ENCODE measurements at regions not wholly inside any gene's neighbourhood (a gene's known extent, or its start where the extent isn't known, plus 50 kb on each side); places are given as distances from the start of the nearest gene placed in this dataset.
"Not testable (repeated sequence)": the region's sequence is repeated elsewhere in the genome, so short reads cannot be mapped to it uniquely, and the experiment has no call there.

DNA sequence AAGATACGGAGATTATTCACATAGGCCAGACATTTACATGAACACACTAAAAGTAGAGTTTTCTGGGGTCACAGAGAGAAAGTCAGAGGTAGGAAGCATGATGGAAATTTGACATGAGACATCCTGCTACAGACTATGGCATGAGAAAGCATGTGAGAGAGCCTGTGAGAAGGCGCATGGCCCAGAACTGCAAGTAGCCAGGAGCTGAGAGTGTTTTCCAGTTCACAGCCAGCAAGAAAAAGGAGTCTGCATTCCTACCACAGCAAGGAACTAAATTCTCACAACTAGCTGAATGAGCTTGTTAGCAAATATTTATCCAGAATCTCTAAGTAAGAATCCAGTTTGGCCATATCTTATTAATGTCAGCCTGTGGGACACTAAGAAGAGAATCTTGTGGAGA lies 673.3 kb downstream of the BRINP3 start:
- H3K9me3 ChIP-seq (ENCODE audit: low read length) = no peaks in the 10 kb centered on the region
- H3K36me3 ChIP-seq (ENCODE audit: insufficient read depth, low read length) = no peaks in the 10 kb centered on the region
- Mint-ChIP-seq H3K27ac (no peak overlapping the region), H3K36me3 (no peaks in the 10 kb centered on the region), H3K9me3 (peaks cover 2 to 17% (median 6%) of the 10 kb centered on the region in 5 donors), H3K27me3 (no peaks in the 10 kb centered on the region), H3K4me3 (no peak overlapping the region), H3K4me1 (no peaks in the 10 kb centered on the region)
- H3K27ac ChIP-seq (ENCODE audit: low read depth, low read length) = no peak overlapping the region
- DNase-seq = no peak
- ChIA-PET POLR2A (no interaction called here), CTCF (no interaction called here)
- H3K4me3 ChIP-seq (ENCODE audit: low read length) = no peak overlapping the region
- H3K27me3 ChIP-seq (ENCODE audit: insufficient read depth, low read length, poor library complexity, severe bottlenecking) = no peaks in the 10 kb centered on the region
- H3K4me1 ChIP-seq (ENCODE audit: insufficient read depth, low read length) = no peaks in the 10 kb centered on the region

DNA sequence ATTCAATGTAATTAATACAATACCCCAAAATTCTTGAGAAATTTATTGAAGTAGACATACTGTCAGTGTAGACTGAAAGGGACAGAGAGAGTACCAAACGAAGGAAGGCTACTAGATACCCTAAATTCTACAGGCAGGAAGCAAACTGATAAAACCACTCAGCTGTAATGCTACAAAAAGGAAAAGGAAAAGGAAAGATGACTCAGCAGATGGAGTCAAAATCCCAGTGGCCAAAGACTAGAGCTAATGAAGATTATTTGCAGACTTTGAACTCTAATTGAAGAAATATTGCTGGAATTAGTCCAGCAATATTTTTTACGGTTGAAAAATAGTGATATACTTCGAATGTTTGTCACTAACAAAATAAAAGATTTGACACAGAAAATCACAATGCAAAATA lies 671.9 kb downstream of the BRINP3 start:
- no peak overlapping the region for H3K4me3 Mint-ChIP-seq

DNA sequence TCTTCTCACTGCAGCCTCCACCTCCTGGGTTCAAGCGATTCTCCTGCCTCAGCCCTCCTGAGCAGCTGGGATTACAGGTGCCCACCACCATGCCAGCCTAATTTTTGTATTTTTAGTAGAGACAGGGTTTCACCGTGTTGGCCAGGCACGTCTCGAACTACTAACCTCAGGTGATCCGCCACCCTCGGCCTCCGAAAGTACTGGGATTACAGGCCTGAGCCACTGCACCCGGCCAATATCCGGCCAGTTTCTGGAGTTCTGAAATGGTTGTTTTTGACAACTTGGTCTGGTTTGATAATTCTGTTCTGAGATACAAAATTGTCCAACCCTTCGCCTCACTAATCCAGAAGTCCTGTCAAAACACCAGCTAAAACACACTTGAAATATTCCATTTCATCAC lies 667.0 kb downstream of the BRINP3 start:
- POLR2A ChIA-PET; CTCF ChIA-PET; H3K4me3 ChIP-seq (ENCODE audit: low read length): not testable (repeated sequence)

More for the DNA sequence above, 671.9 kb downstream of the BRINP3 start:
- Histone ChIP-seq H3K4me1 (ENCODE audit: insufficient read depth, low read length) (no peaks in the 10 kb centered on the region), H3K36me3 (ENCODE audit: insufficient read depth, low read length) (no peaks in the 10 kb centered on the region), H3K27me3 (ENCODE audit: insufficient read depth, low read length, poor library complexity, severe bottlenecking) (no peaks in the 10 kb centered on the region), H3K9me3 (ENCODE audit: low read length) (no peaks in the 10 kb centered on the region), H3K27ac (ENCODE audit: low read depth, low read length) (no peak overlapping the region), H3K4me3 (ENCODE audit: low read length) (no peak overlapping the region)
- no peaks in the 10 kb centered on the region for H3K4me1 Mint-ChIP-seq
- peaks cover 4 to 11% (median 6%) of the 10 kb centered on the region in 5 donors for H3K9me3 Mint-ChIP-seq
- no peaks in the 10 kb centered on the region for H3K36me3 Mint-ChIP-seq
- no peak overlapping the region for H3K27ac Mint-ChIP-seq
- no peak for DNase-seq
- ChIA-PET CTCF (no interaction called here), POLR2A (no interaction called here)
- H3K27me3 Mint-ChIP-seq = no peaks in the 10 kb centered on the region

GRCh38 chr1:189811960-189812359 lies 665.7 kb downstream of the BRINP3 start:
- Mint-ChIP-seq H3K27ac (no peak overlapping the region), H3K36me3 (no peaks in the 10 kb centered on the region), H3K4me1 (no peaks in the 10 kb centered on the region), H3K4me3 (no peak overlapping the region), H3K9me3 (peaks cover 3 to 12% (median 5%) of the 10 kb centered on the region in 5 donors), H3K27me3 (no peaks in the 10 kb centered on the region)
- Histone ChIP-seq H3K27me3 (ENCODE audit: insufficient read depth, low read length, poor library complexity, severe bottlenecking) (no peaks in the 10 kb centered on the region), H3K9me3 (ENCODE audit: low read length) (no peaks in the 10 kb centered on the region), H3K27ac (ENCODE audit: low read depth, low read length) (no peak overlapping the region), H3K4me1 (ENCODE audit: insufficient read depth, low read length) (no peaks in the 10 kb centered on the region), H3K4me3 (ENCODE audit: low read length) (no peak overlapping the region), H3K36me3 (ENCODE audit: insufficient read depth, low read length) (no peaks in the 10 kb centered on the region)
- ChIA-PET CTCF (no interaction called here), POLR2A (no interaction called here)
- no peak for DNase-seq

More for the DNA sequence above, 667.0 kb downstream of the BRINP3 start:
- not testable (repeated sequence) for H3K4me1 ChIP-seq (ENCODE audit: insufficient read depth, low read length); H3K9me3 ChIP-seq (ENCODE audit: low read length); H3K27ac Mint-ChIP-seq; H3K4me3 Mint-ChIP-seq; H3K36me3 Mint-ChIP-seq; H3K27ac ChIP-seq (ENCODE audit: low read depth, low read length); H3K27me3 Mint-ChIP-seq; DNase-seq; H3K27me3 ChIP-seq (ENCODE audit: insufficient read depth, low read length, poor library complexity, severe bottlenecking); H3K36me3 ChIP-seq (ENCODE audit: insufficient read depth, low read length); H3K4me1 Mint-ChIP-seq
- peaks cover 3 to 12% (median 7%) of the 10 kb centered on the region in 5 donors for H3K9me3 Mint-ChIP-seq

GRCh38 chr1:189816558-189816957 lies 661.1 kb downstream of the BRINP3 start:
- H3K27ac ChIP-seq (ENCODE audit: low read depth, low read length) = no peak overlapping the region
- no peak overlapping the region for H3K4me3 Mint-ChIP-seq
- no peaks in the 10 kb centered on the region for H3K9me3 ChIP-seq (ENCODE audit: low read length)
- CTCF ChIA-PET = no interaction called here
- peaks cover 4 to 23% (median 5%) of the 10 kb centered on the region in 5 donors for H3K9me3 Mint-ChIP-seq
- no peak overlapping the region for H3K4me3 ChIP-seq (ENCODE audit: low read length)
- H3K36me3 Mint-ChIP-seq = no peaks in the 10 kb centered on the region
- H3K27ac Mint-ChIP-seq = no peak overlapping the region
- DNase-seq = no peak
- H3K27me3 Mint-ChIP-seq = no peaks in the 10 kb centered on the region
- POLR2A ChIA-PET = no interaction called here
- H3K27me3 ChIP-seq (ENCODE audit: insufficient read depth, low read length, poor library complexity, severe bottlenecking) = no peaks in the 10 kb centered on the region
- H3K4me1 Mint-ChIP-seq = no peaks in the 10 kb centered on the region
- no peaks in the 10 kb centered on the region for H3K36me3 ChIP-seq (ENCODE audit: insufficient read depth, low read length)
- H3K4me1 ChIP-seq (ENCODE audit: insufficient read depth, low read length) = no peaks in the 10 kb centered on the region

GRCh38 chr1:189819751-189820150 lies 657.9 kb downstream of the BRINP3 start:
- DNase-seq = no peak
- Mint-ChIP-seq H3K4me1 (no peaks in the 10 kb centered on the region), H3K36me3 (no peaks in the 10 kb centered on the region), H3K27ac (no peak overlapping the region), H3K9me3 (peaks cover 0 to 34% (median 5%) of the 10 kb centered on the region in 5 donors), H3K27me3 (no peaks in the 10 kb centered on the region), H3K4me3 (no peak overlapping the region)
- Histone ChIP-seq H3K4me3 (ENCODE audit: low read length) (no peak overlapping the region), H3K36me3 (ENCODE audit: insufficient read depth, low read length) (no peaks in the 10 kb centered on the region), H3K27ac (ENCODE audit: low read depth, low read length) (no peak overlapping the region), H3K4me1 (ENCODE audit: insufficient read depth, low read length) (no peaks in the 10 kb centered on the region), H3K27me3 (ENCODE audit: insufficient read depth, low read length, poor library complexity, severe bottlenecking) (no peaks in the 10 kb centered on the region), H3K9me3 (ENCODE audit: low read length) (no peaks in the 10 kb centered on the region)
- ChIA-PET POLR2A (no interaction called here), CTCF (no interaction called here)

- Mint-ChIP-seq H3K27me3 (no peaks in the 10 kb centered on the region), H3K4me3 (no peak overlapping the region), H3K36me3 (no peaks in the 10 kb centered on the region), H3K4me1 (no peaks in the 10 kb centered on the region), H3K9me3 (peaks cover 2 to 38% (median 7%) of the 10 kb centered on the region in 5 donors), H3K27ac (no peak overlapping the region)
- CTCF ChIA-PET = no interaction called here
- POLR2A ChIA-PET = no interaction called here
- H3K4me3 ChIP-seq (ENCODE audit: low read length) = no peak overlapping the region
- H3K27me3 ChIP-seq (ENCODE audit: insufficient read depth, low read length, poor library complexity, severe bottlenecking) = no peaks in the 10 kb centered on the region
- DNase-seq = no peak
- no peaks in the 10 kb centered on the region for H3K36me3 ChIP-seq (ENCODE audit: insufficient read depth, low read length)
- no peak overlapping the region for H3K27ac ChIP-seq (ENCODE audit: low read depth, low read length)
- no peaks in the 10 kb centered on the region for H3K9me3 ChIP-seq (ENCODE audit: low read length)
- H3K4me1 ChIP-seq (ENCODE audit: insufficient read depth, low read length) = no peaks in the 10 kb centered on the region
Measured at GRCh38 chr1:189821833-189822232, 655.8 kb downstream of the BRINP3 start.

DNA sequence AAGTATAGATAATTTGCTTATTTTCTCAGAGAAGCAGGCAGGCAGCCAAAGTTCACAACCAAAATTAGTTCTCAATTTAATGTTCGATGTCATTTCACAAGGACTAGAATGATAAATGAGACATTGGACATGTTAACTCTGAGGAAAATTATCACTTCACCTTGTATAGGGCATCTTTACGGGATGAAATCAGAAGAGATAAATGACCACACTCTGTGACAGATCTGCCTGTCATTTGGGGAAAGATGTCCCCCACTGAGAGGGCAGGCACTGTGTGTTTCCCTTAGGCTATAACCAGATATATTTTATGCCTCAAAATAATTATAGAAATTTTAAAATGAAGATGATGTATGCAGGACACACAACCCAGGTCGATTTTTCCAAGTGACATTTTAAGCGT lies 642.9 kb downstream of the BRINP3 start:
- Histone ChIP-seq H3K4me3 (ENCODE audit: low read length) (no peak overlapping the region), H3K9me3 (ENCODE audit: low read length) (no peaks in the 10 kb centered on the region), H3K4me1 (ENCODE audit: insufficient read depth, low read length) (no peaks in the 10 kb centered on the region), H3K36me3 (ENCODE audit: insufficient read depth, low read length) (no peaks in the 10 kb centered on the region), H3K27ac (ENCODE audit: low read depth, low read length) (no peak overlapping the region), H3K27me3 (ENCODE audit: insufficient read depth, low read length, poor library complexity, severe bottlenecking) (no peaks in the 10 kb centered on the region)
- DNase-seq = no peak
- Mint-ChIP-seq H3K27me3 (no peaks in the 10 kb centered on the region), H3K36me3 (no peaks in the 10 kb centered on the region), H3K4me1 (no peaks in the 10 kb centered on the region), H3K9me3 (peaks cover 2 to 22% (median 8%) of the 10 kb centered on the region in 5 donors), H3K4me3 (no peak overlapping the region), H3K27ac (no peak overlapping the region)
- CTCF ChIA-PET = no interaction called here
- POLR2A ChIA-PET = no interaction called here

GRCh38 chr1:189847613-189848012 lies 630.1 kb downstream of the BRINP3 start:
- no peaks in the 10 kb centered on the region for H3K27me3 ChIP-seq (ENCODE audit: insufficient read depth, low read length, poor library complexity, severe bottlenecking)
- ChIA-PET CTCF (no interaction called here), POLR2A (no interaction called here)
- no peaks in the 10 kb centered on the region for H3K9me3 ChIP-seq (ENCODE audit: low read length)
- no peaks in the 10 kb centered on the region for H3K36me3 ChIP-seq (ENCODE audit: insufficient read depth, low read length)
- no peaks in the 10 kb centered on the region for H3K36me3 Mint-ChIP-seq
- no peak overlapping the region for H3K27ac ChIP-seq (ENCODE audit: low read depth, low read length)
- no peak overlapping the region for H3K4me3 ChIP-seq (ENCODE audit: low read length)
- H3K27ac Mint-ChIP-seq = no peak overlapping the region
- H3K4me1 Mint-ChIP-seq = no peaks in the 10 kb centered on the region
- no peak for DNase-seq
- H3K9me3 Mint-ChIP-seq = peaks cover 8 to 43% (median 12%) of the 10 kb centered on the region in 5 donors
- no peak overlapping the region for H3K4me3 Mint-ChIP-seq
- H3K4me1 ChIP-seq (ENCODE audit: insufficient read depth, low read length) = no peaks in the 10 kb centered on the region
- H3K27me3 Mint-ChIP-seq = no peaks in the 10 kb centered on the region
